Duodenal mucosa (tissue), 2 donors: ENCODE measurements at regions not wholly inside any gene's neighbourhood (a gene's known extent, or its start where the extent isn't known, plus 50 kb on each side); places are given as distances from the start of the nearest gene placed in this dataset.

Experiments
- H3K27ac ChIP-seq: one replicate; pipeline ENCODE4 v1.7.0; 2013; ENCODE audit warnings: low read depth, low read length
- H3K27me3 ChIP-seq, 2 donors: one replicate each; pipeline ENCODE4 v1.7.0; 2013; ENCODE audit warnings: low read length in 2 of 2, control low read depth in 1 of 2; ENCODE audit not compliant: insufficient read depth in 2 of 2, control insufficient read depth in 1 of 2
- H3K36me3 ChIP-seq, 2 donors: one replicate each; pipeline ENCODE4 v1.7.0; 2013; ENCODE audit warnings: low read length in 2 of 2, control low read depth in 1 of 2; ENCODE audit not compliant: insufficient read depth in 2 of 2, control insufficient read depth in 1 of 2
- H3K4me1 ChIP-seq, 2 donors: one replicate each; pipeline ENCODE4 v1.7.0; 2013; ENCODE audit warnings: low read length in 2 of 2, control low read depth in 1 of 2; ENCODE audit not compliant: insufficient read depth in 2 of 2, control insufficient read depth in 1 of 2
- H3K4me3 ChIP-seq, 2 donors: one replicate each; pipeline ENCODE4 v1.7.0; 2013; ENCODE audit warnings: low read length in 2 of 2, low read depth in 1 of 2
- H3K9ac ChIP-seq, 2 donors: one replicate each; pipeline ENCODE4 v1.7.0; 2013; ENCODE audit warnings: low read length in 2 of 2, low read depth in 1 of 2
- H3K9me3 ChIP-seq, 2 donors: one replicate each; pipeline ENCODE4 v1.7.0; 2013; ENCODE audit warnings: low read length in 2 of 2, control low read depth in 1 of 2; ENCODE audit not compliant: control insufficient read depth in 1 of 2

- Histone ChIP-seq H3K36me3 (no peaks in the 10 kb centered on the region), H3K9me3 (no peaks in the 10 kb centered on the region), H3K27ac (no peak overlapping the region), H3K4me1 (peaks cover 0 to 10% of the 10 kb centered on the region in 2 donors), H3K27me3 (no peaks in the 10 kb centered on the region), H3K4me3 (no peak overlapping the region), H3K9ac (no peak overlapping the region)
Measured at GRCh38 chr11:115911613-115912346, 407.6 kb upstream of the CADM1 start.

- Histone ChIP-seq H3K4me3 (no peak overlapping the region), H3K36me3 (no peaks in the 10 kb centered on the region), H3K27me3 (no peaks in the 10 kb centered on the region), H3K4me1 (peaks cover 0 to 10% of the 10 kb centered on the region in 2 donors), H3K27ac (no peak overlapping the region), H3K9ac (no peak overlapping the region), H3K9me3 (no peaks in the 10 kb centered on the region)
Measured at GRCh38 chr11:115910379-115910778, 406.2 kb upstream of the CADM1 start.

- Histone ChIP-seq H3K27me3 (no peaks in the 10 kb centered on the region), H3K36me3 (no peaks in the 10 kb centered on the region), H3K9ac (no peak overlapping the region), H3K4me1 (no peaks in the 10 kb centered on the region), H3K9me3 (no peaks in the 10 kb centered on the region), H3K27ac (no peak overlapping the region), H3K4me3 (no peak overlapping the region)
Measured at GRCh38 chr11:115906171-115906570, 402.0 kb upstream of the CADM1 start.

- no peaks in the 10 kb centered on the region for H3K9me3 ChIP-seq
- peaks cover 0 to 6% of the 10 kb centered on the region in 2 donors for H3K4me1 ChIP-seq
- H3K27me3 ChIP-seq, result no peaks in the 10 kb centered on the region
- no peak overlapping the region for H3K4me3 ChIP-seq
- no peaks in the 10 kb centered on the region for H3K36me3 ChIP-seq
- H3K9ac ChIP-seq, result no peak overlapping the region
- H3K27ac ChIP-seq, result no peak overlapping the region
Measured at GRCh38 chr11:115905341-115906000, 401.3 kb upstream of the CADM1 start.

GRCh38 chr11:115903179-115903578, 399.0 kb upstream of the CADM1 start:
- H3K9me3 ChIP-seq, result no peaks in the 10 kb centered on the region
- H3K27ac ChIP-seq, result no peak overlapping the region
- no peak overlapping the region for H3K4me3 ChIP-seq
- H3K4me1 ChIP-seq, result peaks cover 0 to 6% of the 10 kb centered on the region in 2 donors
- H3K27me3 ChIP-seq, result no peaks in the 10 kb centered on the region
- H3K36me3 ChIP-seq, result no peaks in the 10 kb centered on the region
- no peak overlapping the region for H3K9ac ChIP-seq

GRCh38 chr11:115901069-115901468, 396.9 kb upstream of the CADM1 start:
- no peaks in the 10 kb centered on the region for H3K27me3 ChIP-seq
- no peak overlapping the region for H3K9ac ChIP-seq

GRCh38 chr11:115900111-115900510, 395.9 kb upstream of the CADM1 start:
- H3K27me3 ChIP-seq, result no peaks in the 10 kb centered on the region
- no peak overlapping the region for H3K4me3 ChIP-seq
- peaks cover 0 to 6% of the 10 kb centered on the region in 2 donors for H3K4me1 ChIP-seq
- no peak overlapping the region for H3K27ac ChIP-seq
- no peak overlapping the region for H3K9ac ChIP-seq
- H3K36me3 ChIP-seq, result no peaks in the 10 kb centered on the region
- H3K9me3 ChIP-seq, result no peaks in the 10 kb centered on the region

More at GRCh38 chr11:115901069-115901468, 396.9 kb upstream of the CADM1 start:
- no peaks in the 10 kb centered on the region for H3K36me3 ChIP-seq
- H3K27ac ChIP-seq, result no peak overlapping the region
- no peaks in the 10 kb centered on the region for H3K9me3 ChIP-seq
- H3K4me1 ChIP-seq, result peaks cover 0 to 6% of the 10 kb centered on the region in 2 donors
- no peak overlapping the region for H3K4me3 ChIP-seq

GRCh38 chr11:115897707-115898106, 393.5 kb upstream of the CADM1 start:
- H3K9ac ChIP-seq, result no peak overlapping the region
- H3K36me3 ChIP-seq, result no peaks in the 10 kb centered on the region
- no peak overlapping the region for H3K27ac ChIP-seq
- H3K4me3 ChIP-seq, result no peak overlapping the region
- H3K9me3 ChIP-seq, result no peaks in the 10 kb centered on the region
- peaks cover 0 to 6% of the 10 kb centered on the region in 2 donors for H3K4me1 ChIP-seq
- no peaks in the 10 kb centered on the region for H3K27me3 ChIP-seq

- H3K4me3 ChIP-seq, result no peak overlapping the region
- no peaks in the 10 kb centered on the region for H3K36me3 ChIP-seq
- no peaks in the 10 kb centered on the region for H3K9me3 ChIP-seq
- H3K9ac ChIP-seq, result no peak overlapping the region
- H3K4me1 ChIP-seq, result peaks cover 0 to 6% of the 10 kb centered on the region in 2 donors
- no peaks in the 10 kb centered on the region for H3K27me3 ChIP-seq
- no peak overlapping the region for H3K27ac ChIP-seq
Measured at GRCh38 chr11:115896084-115896483, 391.9 kb upstream of the CADM1 start.

- H3K9me3 ChIP-seq, result no peaks in the 10 kb centered on the region
- H3K9ac ChIP-seq, result no peak overlapping the region
- H3K36me3 ChIP-seq, result no peaks in the 10 kb centered on the region
- H3K4me3 ChIP-seq, result no peak overlapping the region
- peaks cover 0 to under 1% of the 10 kb centered on the region in 2 donors for H3K4me1 ChIP-seq
- H3K27me3 ChIP-seq, result no peaks in the 10 kb centered on the region
- no peak overlapping the region for H3K27ac ChIP-seq
Measured at GRCh38 chr11:115895594-115895993, 391.4 kb upstream of the CADM1 start.
